ENCODE measurements at regions not wholly inside any gene's neighbourhood (a gene's known extent, or its start where the extent isn't known, plus 50 kb on each side); places are given as distances from the start of the nearest gene placed in this dataset.

- TF ChIP-seq EZH2 (optimal IDR thresholded peaks at IDR 0.05; ENCODE audit: low read depth, low read length) (no peak), CTCF (IDR thresholded peaks at IDR 0.05; ENCODE audit: low read length) (no peak)
Observed at GRCh38 chr9:28045051-28045450, 471.8 kb upstream of the C9orf72 start.
